Neural progenitor cell (in vitro differentiated cells): ENCODE measurements at regions not wholly inside any gene's neighbourhood (a gene's known extent, or its start where the extent isn't known, plus 50 kb on each side); places are given as distances from the start of the nearest gene placed in this dataset.

Source experiments
- DNase-seq: peaks from one replicate; pipeline ENCODE4 v3.0.0-alpha.2; 2016; ENCODE audit warnings: low spot score
- H2AFZ ChIP-seq: fragments of 200-600 bp; sonication (generic); replicated peaks from 2 replicates; pipeline ENCODE4 v1.6.1; 2016; ENCODE audit warnings: antibody characterized with exemption
- H3F3A ChIP-seq: fragments of 200-600 bp; sonication (generic); 2 replicates; pipeline ENCODE4 v1.6.1; 2016; ENCODE audit warnings: antibody characterized with exemption, low read depth
- H3K27ac ChIP-seq: fragments of 200-600 bp; sonication (generic); 2 replicates; pipeline ENCODE4 v1.5.1; 2016; ENCODE audit warnings: mild to moderate bottlenecking
- H3K27me3 ChIP-seq: fragments of 200-600 bp; sonication (generic); 2 replicates; pipeline ENCODE4 v1.6.1; 2016; ENCODE audit warnings: mild to moderate bottlenecking, moderate library complexity
- H3K36me3 ChIP-seq: fragments of 200-600 bp; sonication (generic); 2 replicates; pipeline ENCODE4 v1.5.1; 2016
- H3K4me1 ChIP-seq: fragments of 200-600 bp; sonication (generic); 2 replicates; pipeline ENCODE4 v1.6.1; 2016; ENCODE audit warnings: mixed run types
- H3K4me2 ChIP-seq: fragments of 200-600 bp; sonication (generic); 2 replicates; pipeline ENCODE4 v1.6.1; 2016
- H3K4me3 ChIP-seq: fragments of 200-600 bp; sonication (generic); 2 replicates; pipeline ENCODE4 v1.5.1; 2016
- H3K79me2 ChIP-seq: fragments of 200-600 bp; sonication (generic); 2 replicates; pipeline ENCODE4 v1.6.1; 2016; ENCODE audit warnings: low read depth
- H3K9ac ChIP-seq: fragments of 200-600 bp; sonication (generic); 2 replicates; pipeline ENCODE4 v1.6.1; 2016
- H3K9me3 ChIP-seq: fragments of 200-600 bp; sonication (generic); 2 replicates; pipeline ENCODE4 v1.5.1; 2016; ENCODE audit warnings: low read depth
- H4K20me1 ChIP-seq: fragments of 200-600 bp; sonication (generic); 2 replicates; pipeline ENCODE4 v1.6.1; 2016; ENCODE audit warnings: low read depth
- H3K27ac Mint-ChIP-seq: 3 replicates; pipeline ENCODE4 v1.8.0; 2021; ENCODE audit warnings: mixed read lengths
- H3K27me3 Mint-ChIP-seq: 2 replicates; pipeline ENCODE4 v1.8.0; 2022; ENCODE audit warnings: low read depth, mild to moderate bottlenecking, inconsistent platforms, moderate library complexity, mixed read lengths; ENCODE audit not compliant: insufficient read depth
- H3K36me3 Mint-ChIP-seq: 3 replicates; pipeline ENCODE4 v1.8.0; 2021; ENCODE audit warnings: mixed read lengths
- H3K4me1 Mint-ChIP-seq: 3 replicates; pipeline ENCODE4 v1.8.0; 2021; ENCODE audit warnings: mixed read lengths
- H3K4me3 Mint-ChIP-seq: 3 replicates; pipeline ENCODE4 v1.8.0; 2021; ENCODE audit warnings: mild to moderate bottlenecking, moderate library complexity, mixed read lengths
- H3K9me3 Mint-ChIP-seq: 3 replicates; pipeline ENCODE4 v1.8.0; 2020; ENCODE audit warnings: mixed read lengths
- CTCF ChIP-seq: fragments of 200-600 bp; sonication (generic); IDR thresholded peaks from 2 replicates; pipeline ENCODE4 v1.5.1; 2017; ENCODE audit warnings: antibody characterized with exemption, mild to moderate bottlenecking
- EZH2 ChIP-seq: fragments of 200-600 bp; sonication (generic); IDR thresholded peaks from 2 replicates; pipeline ENCODE4 v1.6.1; 2017; ENCODE audit warnings: antibody characterized with exemption, mild to moderate bottlenecking, moderate library complexity
- EZH2phosphoT487 ChIP-seq: fragments of 200-600 bp; sonication (generic); IDR thresholded peaks from 2 replicates; pipeline ENCODE4 v1.6.1; 2017; ENCODE audit warnings: antibody characterized with exemption

- peaks cover 20% of the 10 kb centered on the region for H3K4me1 ChIP-seq
- peaks cover 18% of the 10 kb centered on the region for H3K9me3 Mint-ChIP-seq
These were observed 208.9 kb upstream of the C1orf174 start for GRCh38 chr1:4108758-4109627.

GRCh38 chr1:4109628-4109940 is 209.5 kb upstream of the C1orf174 start:
- no peak overlapping the region for H2AFZ ChIP-seq
- H3K4me3 ChIP-seq: no peak overlapping the region
- Mint-ChIP-seq H3K9me3 (peaks cover 21% of the 10 kb centered on the region), H3K27ac (no peak overlapping the region), H3K4me3 (no peak overlapping the region), H3K4me1 (peaks cover 37% of the 10 kb centered on the region), H3K27me3 (peaks cover 15% of the 10 kb centered on the region), H3K36me3 (no peaks in the 10 kb centered on the region)
- no peak overlapping the region for H3K9ac ChIP-seq
- H3K27me3 ChIP-seq: peaks cover 3% of the 10 kb centered on the region
- no peaks in the 10 kb centered on the region for H3K79me2 ChIP-seq
- H3K4me2 ChIP-seq: no peak overlapping the region
- no peaks in the 10 kb centered on the region for H3K36me3 ChIP-seq
- no peak overlapping the region for H3K27ac ChIP-seq
- TF ChIP-seq EZH2 (no peak), CTCF (no peak), EZH2phosphoT487 (no peak)
- DNase-seq: no peak
- H3K4me1 ChIP-seq: peaks cover 23% of the 10 kb centered on the region
- peaks cover 7% of the 10 kb centered on the region for H3F3A ChIP-seq
- H3K9me3 ChIP-seq: peaks cover 7% of the 10 kb centered on the region
- H4K20me1 ChIP-seq: no peaks in the 10 kb centered on the region

More at GRCh38 chr1:4108758-4109627, 208.9 kb upstream of the C1orf174 start:
- peaks cover 34% of the 10 kb centered on the region for H3K4me1 Mint-ChIP-seq
- Histone ChIP-seq H4K20me1 (no peaks in the 10 kb centered on the region), H3K36me3 (no peaks in the 10 kb centered on the region), H3K4me3 (no peak overlapping the region), H3K9me3 (peaks cover 2% of the 10 kb centered on the region), H3K79me2 (no peaks in the 10 kb centered on the region), H3F3A (peaks cover 1% of the 10 kb centered on the region), H2AFZ (peak overlapping the region; percentile 26), H3K27ac (no peak overlapping the region), H3K4me2 (no peak overlapping the region), H3K9ac (no peak overlapping the region), H3K27me3 (peaks cover 3% of the 10 kb centered on the region)
- TF ChIP-seq EZH2: no peak
- TF ChIP-seq CTCF: no peak
- no peak for TF ChIP-seq EZH2phosphoT487
- H3K27me3 Mint-ChIP-seq: peaks cover 15% of the 10 kb centered on the region
- H3K4me3 Mint-ChIP-seq: peak overlapping the region; percentile 22
- H3K27ac Mint-ChIP-seq: peak overlapping the region; percentile 85
- no peaks in the 10 kb centered on the region for H3K36me3 Mint-ChIP-seq
- DNase-seq: no peak

- Mint-ChIP-seq H3K9me3 (peaks cover 19% of the 10 kb centered on the region), H3K4me3 (no peak overlapping the region), H3K27me3 (peaks cover 16% of the 10 kb centered on the region), H3K27ac (peak overlapping the region; percentile 76), H3K36me3 (no peaks in the 10 kb centered on the region), H3K4me1 (peaks cover 41% of the 10 kb centered on the region)
- TF ChIP-seq EZH2phosphoT487 (no peak), EZH2 (no peak), CTCF (no peak)
- H3K9me3 ChIP-seq: peaks cover 7% of the 10 kb centered on the region
- H3K36me3 ChIP-seq: no peaks in the 10 kb centered on the region
- no peaks in the 10 kb centered on the region for H4K20me1 ChIP-seq
- H3K27ac ChIP-seq: no peak overlapping the region
- no peak overlapping the region for H3K4me2 ChIP-seq
- H3K79me2 ChIP-seq: no peaks in the 10 kb centered on the region
- H3K9ac ChIP-seq: no peak overlapping the region
- H3K4me3 ChIP-seq: no peak overlapping the region
- peaks cover 19% of the 10 kb centered on the region for H3F3A ChIP-seq
- H2AFZ ChIP-seq: no peak overlapping the region
- H3K27me3 ChIP-seq: peaks cover 3% of the 10 kb centered on the region
- DNase-seq: no peak
- peaks cover 34% of the 10 kb centered on the region for H3K4me1 ChIP-seq
These were observed 210.8 kb upstream of the C1orf174 start for GRCh38 chr1:4110888-4111287.
